SK-MEL-5 (cell line): ENCODE measurements at regions not wholly inside any gene's neighbourhood (a gene's known extent, or its start where the extent isn't known, plus 50 kb on each side); places are given as distances from the start of the nearest gene placed in this dataset.

Experiments
- DNase-seq: peaks from one replicate; pipeline ENCODE4 v3.0.0-alpha.2; 2016; ENCODE audit warnings: low read depth, low spot score
- in situ Hi-C: cut with HindIII; loops from 2 replicates; pipeline ENCODE4 v1.10.0; 2016; ENCODE audit warnings: low sequenced_read_pairs, high pct_unique_total_duplicates, low pct_unique_long_range_greater_than_20kb

DNA sequence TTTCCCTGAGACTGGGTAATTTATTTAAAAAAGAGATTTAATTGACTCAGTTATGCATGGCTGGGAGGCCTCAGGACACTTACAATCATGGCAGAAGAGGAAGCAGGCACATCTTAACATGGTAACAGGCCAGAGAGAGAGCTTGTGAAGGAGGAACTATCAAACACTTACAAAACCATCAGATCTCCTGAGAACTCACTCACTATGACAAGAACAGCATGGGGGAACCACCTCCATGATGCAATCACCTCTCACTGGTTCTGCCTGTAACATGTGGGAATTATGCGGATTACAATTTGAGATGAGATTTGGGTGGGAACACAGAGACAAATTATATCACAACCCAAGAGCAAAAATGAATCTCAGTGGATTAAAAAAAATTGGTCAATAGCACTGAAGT lies 416.0 kb upstream of the TMCO5A start:
- no peak for DNase-seq
- in situ Hi-C loops: no loop called here

- in situ Hi-C loops: no loop called here
- no peak for DNase-seq
Observed at GRCh38 chr15:37520026-37520425, 414.4 kb upstream of the TMCO5A start.

GRCh38 chr15:37520882-37521281 lies 413.6 kb upstream of the TMCO5A start:
- in situ Hi-C loops: no loop called here

DNA sequence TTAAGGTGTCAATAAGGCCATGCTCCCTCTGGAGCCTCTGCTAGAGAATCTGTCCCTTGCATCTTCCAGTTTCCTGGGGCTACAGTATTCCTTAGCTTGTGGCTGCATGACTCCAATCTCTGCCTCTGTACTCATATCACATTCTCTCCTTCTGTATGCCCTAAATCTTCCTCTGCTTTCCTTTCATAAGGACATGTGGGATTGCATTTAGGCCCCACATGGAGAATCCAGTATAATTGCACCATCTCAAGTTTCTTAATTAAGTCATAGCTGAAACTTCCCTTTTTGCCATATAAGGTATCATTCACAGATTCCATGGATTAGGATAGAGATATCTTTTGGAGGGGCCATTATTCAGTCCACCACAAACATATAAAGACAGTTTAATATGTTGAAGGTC lies 409.8 kb upstream of the TMCO5A start:
- no peak for DNase-seq
- in situ Hi-C loops: no loop called here

More at GRCh38 chr15:37520882-37521281, 413.6 kb upstream of the TMCO5A start:
- DNase-seq: no peak

DNA sequence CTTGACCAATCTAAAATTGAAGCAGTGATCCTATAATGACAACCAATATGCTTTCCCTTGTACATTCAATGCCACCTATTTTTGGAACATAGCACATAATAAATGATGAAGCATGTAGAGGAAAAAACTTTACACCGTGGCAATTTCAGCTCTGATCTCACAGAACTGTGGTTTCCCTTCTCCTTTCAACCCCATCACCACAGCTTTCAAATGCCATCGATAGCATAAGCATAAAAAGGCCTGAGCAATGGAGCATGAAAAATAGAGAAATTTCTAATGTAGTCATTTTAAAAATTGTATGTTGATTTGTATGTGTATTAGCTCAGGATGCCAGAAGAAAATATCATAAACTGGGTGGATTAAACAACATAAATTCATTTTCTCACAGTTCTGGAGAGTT lies 406.0 kb upstream of the TMCO5A start:
- in situ Hi-C loops: no loop called here
- no peak for DNase-seq

GRCh38 chr15:37536967-37537605 lies 397.4 kb upstream of the TMCO5A start:
- no peak for DNase-seq
- in situ Hi-C loops: no loop called here

- no peak for DNase-seq
- in situ Hi-C loops: no loop called here
Observed at GRCh38 chr15:37537802-37538201, 396.6 kb upstream of the TMCO5A start.

GRCh38 chr15:37548116-37548515 lies 386.3 kb upstream of the TMCO5A start:
- in situ Hi-C loops: no loop called here
- DNase-seq: no peak

GRCh38 chr15:37550360-37551024 lies 383.9 kb upstream of the TMCO5A start:
- no peak for DNase-seq
- in situ Hi-C loops: no loop called here

GRCh38 chr15:37572401-37572800 lies 362.0 kb upstream of the TMCO5A start:
- in situ Hi-C loops: no loop called here
- no peak for DNase-seq

GRCh38 chr15:37574985-37575384 lies 359.5 kb upstream of the TMCO5A start:
- in situ Hi-C loops: no loop called here

DNA sequence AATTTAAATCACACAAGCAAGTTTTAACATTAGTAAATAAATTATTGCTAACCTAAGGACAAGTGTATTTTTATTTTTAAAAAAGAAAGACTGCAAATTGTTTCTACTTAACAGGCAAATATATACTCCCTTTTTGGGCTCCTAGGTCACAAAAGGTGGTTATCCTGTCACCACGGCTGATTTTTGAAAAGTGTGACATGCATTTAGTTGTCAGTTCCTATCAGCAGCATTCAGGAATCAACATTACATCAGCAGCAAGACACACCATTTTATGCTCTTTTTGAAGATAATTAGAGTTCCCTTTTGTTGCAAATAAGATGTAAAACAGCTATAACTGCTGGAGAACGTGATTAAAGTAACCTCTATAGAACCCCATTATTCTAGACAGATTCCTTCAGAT lies 357.5 kb upstream of the TMCO5A start:
- DNase-seq: no peak
- in situ Hi-C loops: no loop called here

More at GRCh38 chr15:37574985-37575384, 359.5 kb upstream of the TMCO5A start:
- DNase-seq: no peak

- DNase-seq: no peak
- in situ Hi-C loops: no loop called here
Observed at GRCh38 chr15:37581866-37582532, 352.4 kb upstream of the TMCO5A start.

GRCh38 chr15:37582852-37583251 lies 351.6 kb upstream of the TMCO5A start:
- no peak for DNase-seq
- in situ Hi-C loops: no loop called here

GRCh38 chr15:37586011-37586583 lies 348.3 kb upstream of the TMCO5A start:
- in situ Hi-C loops: no loop called here
- DNase-seq: no peak

GRCh38 chr15:37586976-37587375 lies 347.5 kb upstream of the TMCO5A start:
- DNase-seq: no peak
- in situ Hi-C loops: no loop called here

DNA sequence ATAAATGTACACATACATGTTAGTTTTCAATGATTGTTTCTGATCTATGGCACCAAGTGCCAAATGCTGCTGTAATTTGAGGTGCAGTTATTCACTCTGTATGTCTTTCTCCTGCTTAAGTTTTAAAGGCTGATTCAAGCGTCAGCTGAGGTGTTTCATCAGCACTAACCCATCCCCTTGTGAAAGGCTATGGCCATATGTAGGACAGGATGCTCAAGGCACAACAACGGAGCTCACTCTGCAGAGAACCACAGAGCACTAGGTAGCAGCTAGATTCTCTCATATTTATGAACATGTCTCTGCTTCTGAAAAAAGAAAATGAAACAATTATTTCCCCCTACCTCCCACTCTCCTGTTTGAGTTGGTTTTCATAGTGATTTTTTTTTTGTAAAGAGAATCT lies 340.0 kb upstream of the TMCO5A start:
- no peak for DNase-seq
- in situ Hi-C loops: no loop called here

- in situ Hi-C loops: no loop called here
- no peak for DNase-seq
Observed at GRCh38 chr15:37595426-37595970, 338.9 kb upstream of the TMCO5A start.
